HepG2 (cell line): ENCODE measurements at regions not wholly inside any gene's neighbourhood (a gene's known extent, or its start where the extent isn't known, plus 50 kb on each side); places are given as distances from the start of the nearest gene placed in this dataset.

Source experiments
- ATAC-seq: fragments of 200-7000 bp; cut with Tn5 transposase; 3 replicates; pipeline ENCODE4 v1.9.1; 2020; ENCODE audit warnings: mild to moderate bottlenecking, moderate library complexity
- BruUV-seq: library from RNA; stranded (reverse); fragments of 400-500 nt; replicated peaks from 2 replicates; lab custom pipeline; 2021; lab: Mats Ljungman, UMichigan
- CTCF ChIA-PET: fragments of 300-600 bp; formaldehyde crosslinking; extraction: SDS; loops from one replicate; lab custom pipeline; 2021; ENCODE audit warnings: low total read pairs, inconsistent platforms, low intra/inter-chr PET ratio; lab: Yijun Ruan, JAX
- POLR2A ChIA-PET: fragments of 350-600 bp; sonication (Branson Sonifier 250); formaldehyde crosslinking; loops from one replicate; lab custom pipeline; 2020; ENCODE audit warnings: antibody characterized with exemption, inconsistent platforms; lab: Yijun Ruan, JAX
- DNase-seq: peaks from one replicate; pipeline ENCODE4 v3.0.0-alpha.2; 2015; ENCODE audit warnings: low spot score
- FAIRE-seq: peaks from 3 replicates; lab custom pipeline; 2011; peaks lifted over from hg19 to GRCh38; lab: Jason Lieb, UNC
- H2AFZ ChIP-seq: one replicate; pipeline ENCODE4 v1.6.1; 2011; ENCODE audit warnings: low read length, inconsistent platforms
- H3K27ac ChIP-seq: fragments of 300-600 bp; 3 replicates; pipeline ENCODE4 v1.8.0; 2011; ENCODE audit warnings: mixed run types, mild to moderate bottlenecking, mixed read lengths, low read length, inconsistent platforms; ENCODE audit not compliant: insufficient read depth; ENCODE audit errors: extremely low read length
- H3K27me3 ChIP-seq, 2 experiments: fragments of 200-600 bp in 1 of 2; 2 replicates in 1 of 2; 3 replicates in 1 of 2; pipeline versions ENCODE4 v1.6.0 to v1.8.0; 2011; ENCODE audit warnings: low read length in 2 of 2, mild to moderate bottlenecking in 2 of 2, moderate library complexity in 2 of 2, inconsistent platforms in 1 of 2; ENCODE audit not compliant: insufficient read depth in 2 of 2, control insufficient read depth in 1 of 2
- H3K36me3 ChIP-seq, 2 experiments: fragments of 200-600 bp in 1 of 2; replicated peaks in 1 of 2; 2 replicates in 1 of 2; 3 replicates in 1 of 2; pipeline versions ENCODE4 v1.5.1 to v1.8.0; 2011; ENCODE audit warnings: low read length in 2 of 2, inconsistent platforms in 1 of 2; ENCODE audit not compliant: insufficient read depth in 2 of 2, control insufficient read depth in 1 of 2
- H3K4me1 ChIP-seq: 2 replicates; pipeline ENCODE4 v1.5.1; 2012; ENCODE audit warnings: low read length, inconsistent platforms; ENCODE audit not compliant: insufficient read depth
- H3K4me2 ChIP-seq: 2 replicates; pipeline ENCODE4 v1.6.0; 2011; ENCODE audit warnings: low read depth, low read length, inconsistent platforms
- H3K4me3 ChIP-seq, 3 experiments: fragments of 200-600 bp in 1 of 3; sonication (generic), shearing (Covaris generic) in 1 of 3; replicated peaks in 1 of 3; 2 replicates each; pipeline ENCODE4 v1.5.1; 2011 to 2016; ENCODE audit warnings: low read length in 3 of 3, inconsistent platforms in 2 of 3, low read depth in 2 of 3, mild to moderate bottlenecking in 2 of 3, control low read depth in 1 of 3, mixed read lengths in 1 of 3; ENCODE audit not compliant: insufficient read depth in 1 of 3
- H3K79me2 ChIP-seq: one replicate; pipeline ENCODE4 v1.6.1; 2011; ENCODE audit warnings: low read length, inconsistent platforms; ENCODE audit not compliant: insufficient read depth
- H3K9ac ChIP-seq: 2 replicates; pipeline ENCODE4 v1.6.0; 2011; ENCODE audit warnings: mild to moderate bottlenecking, low read depth, low read length, inconsistent platforms; ENCODE audit not compliant: insufficient read depth
- H3K9me3 ChIP-seq: 2 replicates; pipeline ENCODE4 v1.5.1; 2012; ENCODE audit warnings: mild to moderate bottlenecking, low read length
- H4K20me1 ChIP-seq: 2 replicates; pipeline ENCODE4 v1.6.0; 2011; ENCODE audit warnings: inconsistent platforms, mild to moderate bottlenecking, low read length, moderate library complexity; ENCODE audit not compliant: insufficient read depth
- MYC ChIP-seq: sonication (generic); formaldehyde crosslinking; IDR thresholded peaks from 2 replicates; pipeline ENCODE4 v1.9.0; 2021; ENCODE audit warnings: missing genetic modification reagents, borderline replicate concordance
- PHF20 ChIP-seq: sonication (generic); formaldehyde crosslinking; IDR thresholded peaks from 2 replicates; pipeline ENCODE4 v1.5.0; 2020; ENCODE audit warnings: mild to moderate bottlenecking, missing genetic modification reagents
- ZNF432 ChIP-seq: sonication (generic); formaldehyde crosslinking; IDR thresholded peaks from 2 replicates; pipeline ENCODE4 v1.5.0; 2020; ENCODE audit warnings: missing genetic modification reagents, mild to moderate bottlenecking, borderline replicate concordance
- WGBS: methylation state at CpG from one replicate; pipeline ENCODE4 v1.1.6; 2017; ENCODE audit warnings: low lambda C conversion rate; 5-methylcytosine and 5-hydroxymethylcytosine counted together
- in situ Hi-C: cut with HindIII; loops from 2 replicates; pipeline ENCODE4 v1.10.0; 2017; ENCODE audit warnings: low pct_unique_long_range_greater_than_20kb; ENCODE audit not compliant: extremely low pct_ligation_motif_present
- intact Hi-C: fragments of 100-400 bp; cut with micrococcal nuclease; formaldehyde crosslinking; loops from one replicate; pipeline ENCODE4 v1.10.0; 2022; ENCODE audit not compliant: unreplicated experiment
- TF ChIP-seq, protein P1 (sequence below): sonication (generic); formaldehyde crosslinking; IDR thresholded peaks from 2 replicates; pipeline ENCODE4 v1.9.0; 2021; ENCODE audit warnings: missing genetic modification reagents, mild to moderate bottlenecking, borderline replicate concordance
- TF ChIP-seq, protein P2 (sequence below): sonication (generic); formaldehyde crosslinking; IDR thresholded peaks from 2 replicates; pipeline ENCODE4 v1.4.0; 2020; ENCODE audit warnings: missing genetic modification reagents, borderline replicate concordance

DNA sequence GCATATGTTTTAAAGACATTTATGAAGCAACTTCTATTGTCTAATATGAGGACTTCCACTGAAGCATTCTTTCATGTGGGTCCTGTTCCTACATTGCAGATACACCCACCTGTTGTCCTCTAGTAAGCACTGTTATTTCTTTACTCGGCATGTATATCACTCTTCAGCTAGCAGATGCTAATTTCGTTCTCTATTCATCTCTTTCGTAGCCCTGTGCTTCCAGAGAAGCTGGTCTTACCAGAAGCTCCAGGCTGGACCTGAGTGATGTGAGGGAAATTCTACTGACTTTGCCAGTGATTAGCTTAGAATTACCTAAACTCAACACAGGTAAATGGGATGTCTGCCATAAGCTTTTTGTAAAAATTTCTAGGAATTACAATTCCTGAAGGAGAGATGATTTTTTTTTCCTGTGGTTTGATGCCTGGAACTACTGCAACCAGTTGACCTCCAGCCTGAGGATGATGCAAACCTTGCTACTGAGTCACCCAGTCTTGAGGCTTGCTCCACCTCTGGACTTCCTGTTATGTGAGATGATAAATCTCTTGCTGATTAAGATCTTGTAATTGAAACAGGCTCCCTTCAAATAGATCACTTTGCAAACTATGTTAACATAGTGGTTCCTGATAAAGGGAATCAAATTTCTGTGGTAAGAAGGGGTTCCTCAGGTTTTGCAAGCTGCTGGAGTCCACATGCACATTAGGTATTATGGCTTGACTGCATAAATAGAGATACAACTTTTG, 52.2 kb upstream of the SPINK5 start:
- no peak overlapping the region for H3K9ac ChIP-seq
- no peak overlapping the region for H2AFZ ChIP-seq
- no peak overlapping the region for H3K4me3 ChIP-seq
- ChIA-PET POLR2A (no interaction called here), CTCF (no interaction called here)
- FAIRE-seq, result no peak
- WGBS, result 2% methylated on average over 3 of the region's 3 CpGs
- no peak for ATAC-seq
- H3K79me2 ChIP-seq, result no peaks in the 10 kb centered on the region
- in situ Hi-C loops, result no loop called here
- no peak for TF ChIP-seq PHF20
- no peak for TF ChIP-seq ZNF432 (CRISPR knock-in tag)
- TF ChIP-seq MYC (CRISPR knock-in tag), result no peak
- TF ChIP-seq, protein P1, sequence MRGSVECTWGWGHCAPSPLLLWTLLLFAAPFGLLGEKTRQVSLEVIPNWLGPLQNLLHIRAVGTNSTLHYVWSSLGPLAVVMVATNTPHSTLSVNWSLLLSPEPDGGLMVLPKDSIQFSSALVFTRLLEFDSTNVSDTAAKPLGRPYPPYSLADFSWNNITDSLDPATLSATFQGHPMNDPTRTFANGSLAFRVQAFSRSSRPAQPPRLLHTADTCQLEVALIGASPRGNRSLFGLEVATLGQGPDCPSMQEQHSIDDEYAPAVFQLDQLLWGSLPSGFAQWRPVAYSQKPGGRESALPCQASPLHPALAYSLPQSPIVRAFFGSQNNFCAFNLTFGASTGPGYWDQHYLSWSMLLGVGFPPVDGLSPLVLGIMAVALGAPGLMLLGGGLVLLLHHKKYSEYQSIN (CRISPR knock-in tag), result no peak
- TF ChIP-seq, protein P2, sequence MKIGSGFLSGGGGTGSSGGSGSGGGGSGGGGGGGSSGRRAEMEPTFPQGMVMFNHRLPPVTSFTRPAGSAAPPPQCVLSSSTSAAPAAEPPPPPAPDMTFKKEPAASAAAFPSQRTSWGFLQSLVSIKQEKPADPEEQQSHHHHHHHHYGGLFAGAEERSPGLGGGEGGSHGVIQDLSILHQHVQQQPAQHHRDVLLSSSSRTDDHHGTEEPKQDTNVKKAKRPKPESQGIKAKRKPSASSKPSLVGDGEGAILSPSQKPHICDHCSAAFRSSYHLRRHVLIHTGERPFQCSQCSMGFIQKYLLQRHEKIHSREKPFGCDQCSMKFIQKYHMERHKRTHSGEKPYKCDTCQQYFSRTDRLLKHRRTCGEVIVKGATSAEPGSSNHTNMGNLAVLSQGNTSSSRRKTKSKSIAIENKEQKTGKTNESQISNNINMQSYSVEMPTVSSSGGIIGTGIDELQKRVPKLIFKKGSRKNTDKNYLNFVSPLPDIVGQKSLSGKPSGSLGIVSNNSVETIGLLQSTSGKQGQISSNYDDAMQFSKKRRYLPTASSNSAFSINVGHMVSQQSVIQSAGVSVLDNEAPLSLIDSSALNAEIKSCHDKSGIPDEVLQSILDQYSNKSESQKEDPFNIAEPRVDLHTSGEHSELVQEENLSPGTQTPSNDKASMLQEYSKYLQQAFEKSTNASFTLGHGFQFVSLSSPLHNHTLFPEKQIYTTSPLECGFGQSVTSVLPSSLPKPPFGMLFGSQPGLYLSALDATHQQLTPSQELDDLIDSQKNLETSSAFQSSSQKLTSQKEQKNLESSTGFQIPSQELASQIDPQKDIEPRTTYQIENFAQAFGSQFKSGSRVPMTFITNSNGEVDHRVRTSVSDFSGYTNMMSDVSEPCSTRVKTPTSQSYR (CRISPR knock-in tag), result no peak
- no peaks in the 10 kb centered on the region for H4K20me1 ChIP-seq
- H3K27me3 ChIP-seq, result no peaks in the 10 kb centered on the region; a peak in 1 of 5 replicates
- DNase-seq, result no peak
- no peaks in the 10 kb centered on the region for H3K4me1 ChIP-seq
- H3K27ac ChIP-seq, result no peak overlapping the region
- H3K4me2 ChIP-seq, result no peak overlapping the region
- H3K9me3 ChIP-seq, result no peaks in the 10 kb centered on the region
- intact Hi-C loops, result no loop called here
- no TSS peak for BruUV-seq
- H3K36me3 ChIP-seq, result no peaks in the 10 kb centered on the region
